HCT116 (cell line): ENCODE measurements at regions not wholly inside any gene's neighbourhood (a gene's known extent, or its start where the extent isn't known, plus 50 kb on each side); places are given as distances from the start of the nearest gene placed in this dataset.

Source experiments
- CEBPB ChIP-seq: IDR thresholded peaks from 2 replicates; pipeline ENCODE4 v1.6.1; 2012; ENCODE audit warnings: low read depth
- JUND ChIP-seq: IDR thresholded peaks from 2 replicates; pipeline ENCODE4 v1.6.1; 2012
- POLR2A ChIP-seq: IDR thresholded peaks from 2 replicates; pipeline ENCODE4 v1.7.0; 2011; ENCODE audit warnings: borderline replicate concordance; ENCODE audit not compliant: insufficient read depth, insufficient read length; ENCODE audit errors: extremely low read depth
- POLR2AphosphoS5 ChIP-seq: IDR thresholded peaks from 2 replicates; pipeline ENCODE4 v1.6.1; 2011; ENCODE audit warnings: mild to moderate bottlenecking, low read depth, low read length, moderate library complexity
- TF ChIP-seq, protein P1 (sequence below), 3 experiments: fragments of 200-600 bp in 1 of 3; sonication (generic) in 1 of 3; IDR thresholded peaks in 2 of 3; conservative IDR thresholded peaks in 1 of 3; 2 replicates each; pipeline ENCODE4 v1.5.1; 2012 to 2017; ENCODE audit warnings: low read depth in 2 of 3, low read length in 2 of 3, antibody characterized with exemption in 1 of 3, borderline replicate concordance in 1 of 3, control low read depth in 1 of 3, mild to moderate bottlenecking in 1 of 3, mixed read lengths in 1 of 3, mixed run types in 1 of 3, moderate library complexity in 1 of 3; ENCODE audit not compliant: insufficient read depth in 1 of 3

DNA sequence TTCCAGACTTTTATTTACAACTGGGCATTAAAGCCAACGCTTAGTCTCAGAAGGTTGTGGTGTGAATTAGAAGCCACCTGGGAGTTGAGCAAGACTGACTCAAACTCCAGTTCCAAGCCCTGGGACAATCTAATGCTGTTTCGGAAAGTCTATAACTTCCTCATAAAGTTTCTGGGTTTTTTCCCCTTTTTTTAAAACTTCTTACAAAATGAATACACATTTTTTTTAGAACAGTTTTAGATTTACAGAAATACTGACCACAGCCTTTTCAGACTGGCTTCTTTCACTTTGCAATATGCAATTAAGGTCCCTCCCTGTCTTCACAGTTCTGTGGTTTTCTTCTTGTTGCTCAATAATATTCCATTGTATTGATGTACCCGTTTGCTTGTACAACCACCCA lies 115.9 kb upstream of the TWIST2 start:
- TF ChIP-seq, protein P1, sequence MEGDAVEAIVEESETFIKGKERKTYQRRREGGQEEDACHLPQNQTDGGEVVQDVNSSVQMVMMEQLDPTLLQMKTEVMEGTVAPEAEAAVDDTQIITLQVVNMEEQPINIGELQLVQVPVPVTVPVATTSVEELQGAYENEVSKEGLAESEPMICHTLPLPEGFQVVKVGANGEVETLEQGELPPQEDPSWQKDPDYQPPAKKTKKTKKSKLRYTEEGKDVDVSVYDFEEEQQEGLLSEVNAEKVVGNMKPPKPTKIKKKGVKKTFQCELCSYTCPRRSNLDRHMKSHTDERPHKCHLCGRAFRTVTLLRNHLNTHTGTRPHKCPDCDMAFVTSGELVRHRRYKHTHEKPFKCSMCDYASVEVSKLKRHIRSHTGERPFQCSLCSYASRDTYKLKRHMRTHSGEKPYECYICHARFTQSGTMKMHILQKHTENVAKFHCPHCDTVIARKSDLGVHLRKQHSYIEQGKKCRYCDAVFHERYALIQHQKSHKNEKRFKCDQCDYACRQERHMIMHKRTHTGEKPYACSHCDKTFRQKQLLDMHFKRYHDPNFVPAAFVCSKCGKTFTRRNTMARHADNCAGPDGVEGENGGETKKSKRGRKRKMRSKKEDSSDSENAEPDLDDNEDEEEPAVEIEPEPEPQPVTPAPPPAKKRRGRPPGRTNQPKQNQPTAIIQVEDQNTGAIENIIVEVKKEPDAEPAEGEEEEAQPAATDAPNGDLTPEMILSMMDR (IDR thresholded peaks at IDR 0.05 in 2 of 3, conservative IDR thresholded peaks at IDR 0.05 in 1 of 3; ENCODE audit: borderline replicate concordance in 1 of 3, insufficient read depth in 1 of 3, low read depth in 2 of 3, low read length in 2 of 3), result no peak
- TF ChIP-seq POLR2AphosphoS5, result no peak
- TF ChIP-seq POLR2A, result no peak
- no peak for TF ChIP-seq JUND
- TF ChIP-seq CEBPB, result no peak
